ENCODE measurements at regions not wholly inside any gene's neighbourhood (a gene's known extent, or its start where the extent isn't known, plus 50 kb on each side); places are given as distances from the start of the nearest gene placed in this dataset.

- TF ChIP-seq CTCF (IDR thresholded peaks at IDR 0.05) (no peak), POLR2A (IDR thresholded peaks at IDR 0.05) (no peak)
Observed at GRCh38 chr3:187521546-187521945, 148.6 kb downstream of the SST start.
